Uterus (tissue), 2 donors: ENCODE measurements at regions not wholly inside any gene's neighbourhood (a gene's known extent, or its start where the extent isn't known, plus 50 kb on each side); places are given as distances from the start of the nearest gene placed in this dataset.

Experiments
- POLR2A ChIP-seq, 2 donors: fragments of 450-650 bp; IDR thresholded peaks; one replicate each; pipeline ENCODE4 v1.6.1; 2016; ENCODE audit warnings: antibody characterized with exemption in 2 of 2, mild to moderate bottlenecking in 1 of 2, moderate library complexity in 1 of 2
- TF ChIP-seq, protein P1 (sequence below), 4 experiments: fragments of 200-600 bp in 2 of 4; fragments of 450-650 bp in 2 of 4; sonication (generic) in 2 of 4; IDR thresholded peaks; one replicate each; pipeline ENCODE4 v1.5.1; 2016 to 2019; ENCODE audit warnings: antibody characterized with exemption in 4 of 4, mild to moderate bottlenecking in 2 of 4, moderate library complexity in 1 of 4

DNA sequence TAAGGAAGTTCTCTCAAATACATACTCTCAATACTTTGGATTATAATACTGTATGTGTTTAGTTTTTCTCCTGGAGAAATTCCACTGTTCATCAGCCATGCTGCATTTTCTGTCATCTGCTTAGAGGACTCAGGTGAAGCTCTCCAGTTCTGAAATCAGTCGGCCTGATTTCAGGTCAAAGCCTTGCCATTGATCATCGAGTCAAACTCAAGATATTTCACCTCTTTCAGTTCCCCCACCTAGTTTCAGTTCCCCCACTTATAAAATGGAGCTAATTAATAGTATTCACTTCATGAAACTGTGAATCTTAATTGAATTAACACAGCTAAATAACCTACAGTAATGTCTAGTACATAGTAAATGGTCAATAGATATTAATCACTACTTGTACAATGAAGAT is 75.3 kb upstream of the L3MBTL4 start:
- TF ChIP-seq, protein P1, sequence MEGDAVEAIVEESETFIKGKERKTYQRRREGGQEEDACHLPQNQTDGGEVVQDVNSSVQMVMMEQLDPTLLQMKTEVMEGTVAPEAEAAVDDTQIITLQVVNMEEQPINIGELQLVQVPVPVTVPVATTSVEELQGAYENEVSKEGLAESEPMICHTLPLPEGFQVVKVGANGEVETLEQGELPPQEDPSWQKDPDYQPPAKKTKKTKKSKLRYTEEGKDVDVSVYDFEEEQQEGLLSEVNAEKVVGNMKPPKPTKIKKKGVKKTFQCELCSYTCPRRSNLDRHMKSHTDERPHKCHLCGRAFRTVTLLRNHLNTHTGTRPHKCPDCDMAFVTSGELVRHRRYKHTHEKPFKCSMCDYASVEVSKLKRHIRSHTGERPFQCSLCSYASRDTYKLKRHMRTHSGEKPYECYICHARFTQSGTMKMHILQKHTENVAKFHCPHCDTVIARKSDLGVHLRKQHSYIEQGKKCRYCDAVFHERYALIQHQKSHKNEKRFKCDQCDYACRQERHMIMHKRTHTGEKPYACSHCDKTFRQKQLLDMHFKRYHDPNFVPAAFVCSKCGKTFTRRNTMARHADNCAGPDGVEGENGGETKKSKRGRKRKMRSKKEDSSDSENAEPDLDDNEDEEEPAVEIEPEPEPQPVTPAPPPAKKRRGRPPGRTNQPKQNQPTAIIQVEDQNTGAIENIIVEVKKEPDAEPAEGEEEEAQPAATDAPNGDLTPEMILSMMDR (IDR thresholded peaks at IDR 0.05) = no peak
- TF ChIP-seq POLR2A (IDR thresholded peaks at IDR 0.05) = no peak
